ENCODE measurements at regions not wholly inside any gene's neighbourhood (a gene's known extent, or its start where the extent isn't known, plus 50 kb on each side); places are given as distances from the start of the nearest gene placed in this dataset.

GRCh38 chr9:100811643-100812042, 216.9 kb upstream of the PLPPR1 start:
- TF ChIP-seq CTCF (IDR thresholded peaks at IDR 0.05; ENCODE audit: low read length) (no peak), EZH2 (IDR thresholded peaks at IDR 0.05; ENCODE audit: borderline replicate concordance, low read length) (no peak)
